Peyer's patch (tissue), 4 donors: ENCODE measurements at regions not wholly inside any gene's neighbourhood (a gene's known extent, or its start where the extent isn't known, plus 50 kb on each side); places are given as distances from the start of the nearest gene placed in this dataset.

ENCODE experiments used
- CTCF ChIP-seq, 6 experiments: fragments of 450-650 bp in 4 of 6; fragments of 200-600 bp in 2 of 6; sonication (generic) in 1 of 6; IDR thresholded peaks; one replicate each; pipeline ENCODE4 v1.5.1; 2017 to 2019; ENCODE audit warnings: antibody characterized with exemption in 6 of 6, mild to moderate bottlenecking in 3 of 6, moderate library complexity in 1 of 6
- POLR2A ChIP-seq, 2 donors: fragments of 450-650 bp; IDR thresholded peaks; one replicate each; pipeline ENCODE4 v1.5.1; 2017; ENCODE audit warnings: antibody characterized with exemption in 2 of 2, mild to moderate bottlenecking in 2 of 2, moderate library complexity in 2 of 2

GRCh38 chr3:56868706-56869105 is 67.0 kb upstream of the ARHGEF3 start:
- TF ChIP-seq CTCF (IDR thresholded peaks at IDR 0.05) (no peak), POLR2A (IDR thresholded peaks at IDR 0.05) (no peak)
